ENCODE measurements at regions not wholly inside any gene's neighbourhood (a gene's known extent, or its start where the extent isn't known, plus 50 kb on each side); places are given as distances from the start of the nearest gene placed in this dataset.

- no peak for TF ChIP-seq POLR2A (IDR thresholded peaks at IDR 0.05; ENCODE audit: low read depth, low read length)
- no peak for TF ChIP-seq TAF1 (IDR thresholded peaks at IDR 0.05; ENCODE audit: borderline replicate concordance, low read depth, low read length)
Measured at GRCh38 chr5:98403131-98403530, 370.3 kb upstream of the RGMB start.

All from GM12892 (cell line).